ENCODE measurements at regions not wholly inside any gene's neighbourhood (a gene's known extent, or its start where the extent isn't known, plus 50 kb on each side); places are given as distances from the start of the nearest gene placed in this dataset.

- Histone ChIP-seq H3K4me3 (no peak overlapping the region), H3K27me3 (ENCODE audit: low read depth) (peaks cover 14% of the 10 kb centered on the region)
- in situ Hi-C loops (cut with MboI; ENCODE audit: low sequenced_read_pairs): loop anchor here (25.0 kb wide), 1 partner anchor 846 kb away; no protein-coding TSS in a partner anchor
Observed at GRCh38 chr3:71966185-71966584, 181.2 kb upstream of the PROK2 start.

GRCh38 chr3:71964170-71964569 lies 179.2 kb upstream of the PROK2 start:
- Histone ChIP-seq H3K27me3 (ENCODE audit: low read depth) (peaks cover 16% of the 10 kb centered on the region; the same call in 1 of the 2 replicates), H3K9me3 (no peaks in the 10 kb centered on the region), H3K36me3 (replicated peaks) (no peaks in the 10 kb centered on the region), H3K4me1 (no peaks in the 10 kb centered on the region), H3K4me3 (no peak overlapping the region)
- DNase-seq (ENCODE audit: low spot score in 2 of 2): no peak
- in situ Hi-C loops (cut with MboI; ENCODE audit: low sequenced_read_pairs): loop anchor here (25.0 kb wide), 1 partner anchor 848 kb away; no protein-coding TSS in a partner anchor

More at GRCh38 chr3:71966185-71966584, 181.2 kb upstream of the PROK2 start:
- no peaks in the 10 kb centered on the region for H3K36me3 ChIP-seq (replicated peaks)
- no peaks in the 10 kb centered on the region for H3K9me3 ChIP-seq
- no peaks in the 10 kb centered on the region for H3K4me1 ChIP-seq
- DNase-seq (ENCODE audit: low spot score in 2 of 2): no peak

- no peaks in the 10 kb centered on the region for H3K36me3 ChIP-seq (replicated peaks)
- H3K4me3 ChIP-seq: no peak overlapping the region
- no peaks in the 10 kb centered on the region for H3K4me1 ChIP-seq
- peaks cover 16% of the 10 kb centered on the region; the same call in 1 of the 2 replicates for H3K27me3 ChIP-seq (ENCODE audit: low read depth)
- H3K9me3 ChIP-seq: no peaks in the 10 kb centered on the region
- DNase-seq (ENCODE audit: low spot score in 2 of 2): no peak
- in situ Hi-C loops (cut with MboI; ENCODE audit: low sequenced_read_pairs): loop anchor here (25.0 kb wide), 1 partner anchor 850 kb away; no protein-coding TSS in a partner anchor
Observed at GRCh38 chr3:71962561-71963240, 177.8 kb upstream of the PROK2 start.

- in situ Hi-C loops (cut with MboI; ENCODE audit: low sequenced_read_pairs): loop anchor here (25.0 kb wide), 1 partner anchor 850 kb away; no protein-coding TSS in a partner anchor
- no peaks in the 10 kb centered on the region for H3K36me3 ChIP-seq (replicated peaks)
- H3K27me3 ChIP-seq (ENCODE audit: low read depth): peaks cover 16% of the 10 kb centered on the region; the same call in 1 of the 2 replicates
- no peaks in the 10 kb centered on the region for H3K4me1 ChIP-seq
- DNase-seq (ENCODE audit: low spot score in 2 of 2): no peak
- no peak overlapping the region for H3K4me3 ChIP-seq
- no peaks in the 10 kb centered on the region for H3K9me3 ChIP-seq
Observed at GRCh38 chr3:71961891-71962290, 176.9 kb upstream of the PROK2 start.

GRCh38 chr3:71961378-71961777 lies 176.4 kb upstream of the PROK2 start:
- no peak overlapping the region for H3K4me3 ChIP-seq
- DNase-seq (ENCODE audit: low spot score in 2 of 2): no peak
- H3K4me1 ChIP-seq: no peaks in the 10 kb centered on the region
- H3K27me3 ChIP-seq (ENCODE audit: low read depth): peaks cover 16% of the 10 kb centered on the region; the same call in 1 of the 2 replicates
- in situ Hi-C loops (cut with MboI; ENCODE audit: low sequenced_read_pairs): loop anchor here (25.0 kb wide), 1 partner anchor 851 kb away; no protein-coding TSS in a partner anchor
- H3K36me3 ChIP-seq (replicated peaks): no peaks in the 10 kb centered on the region
- no peaks in the 10 kb centered on the region for H3K9me3 ChIP-seq

- peaks cover 11% of the 10 kb centered on the region; the same call in 1 of the 2 replicates for H3K27me3 ChIP-seq (ENCODE audit: low read depth)
- H3K4me1 ChIP-seq: no peaks in the 10 kb centered on the region
- H3K4me3 ChIP-seq: no peak overlapping the region
- no peaks in the 10 kb centered on the region for H3K36me3 ChIP-seq (replicated peaks)
- in situ Hi-C loops (cut with MboI; ENCODE audit: low sequenced_read_pairs): loop anchor here (25.0 kb wide), 1 partner anchor 854 kb away; no protein-coding TSS in a partner anchor
- H3K9me3 ChIP-seq: no peaks in the 10 kb centered on the region
- DNase-seq (ENCODE audit: low spot score in 2 of 2): no peak
Observed at GRCh38 chr3:71958533-71958932, 173.6 kb upstream of the PROK2 start.

GRCh38 chr3:71956716-71957115 lies 171.8 kb upstream of the PROK2 start:
- H3K36me3 ChIP-seq (replicated peaks): no peaks in the 10 kb centered on the region
- H3K9me3 ChIP-seq: no peaks in the 10 kb centered on the region
- no peak for DNase-seq (ENCODE audit: low spot score in 2 of 2)
- no peak overlapping the region for H3K4me3 ChIP-seq
- H3K27me3 ChIP-seq (ENCODE audit: low read depth): peaks cover 6% of the 10 kb centered on the region; the same call in 1 of the 2 replicates
- no peaks in the 10 kb centered on the region for H3K4me1 ChIP-seq
- in situ Hi-C loops (cut with MboI; ENCODE audit: low sequenced_read_pairs): loop anchor here (25.0 kb wide), 1 partner anchor 856 kb away; no protein-coding TSS in a partner anchor

GRCh38 chr3:71956069-71956340 lies 171.1 kb upstream of the PROK2 start:
- Histone ChIP-seq H3K4me3 (no peak overlapping the region), H3K4me1 (no peaks in the 10 kb centered on the region), H3K9me3 (no peaks in the 10 kb centered on the region), H3K27me3 (ENCODE audit: low read depth) (0 out of 2 replicates have a peak, but pooled peaks cover 3% of the 10 kb centered on the region), H3K36me3 (replicated peaks) (no peaks in the 10 kb centered on the region)
- in situ Hi-C loops (cut with MboI; ENCODE audit: low sequenced_read_pairs): loop anchor here (25.0 kb wide), 1 partner anchor 856 kb away; no protein-coding TSS in a partner anchor
- DNase-seq (ENCODE audit: low spot score in 2 of 2): no peak

- no peaks in the 10 kb centered on the region for H3K36me3 ChIP-seq (replicated peaks)
- in situ Hi-C loops (cut with MboI; ENCODE audit: low sequenced_read_pairs): loop anchor here (25.0 kb wide), 1 partner anchor 857 kb away; no protein-coding TSS in a partner anchor
- no peaks in the 10 kb centered on the region for H3K27me3 ChIP-seq (ENCODE audit: low read depth)
- no peaks in the 10 kb centered on the region for H3K4me1 ChIP-seq
- peak; percentile 69 to 85 for DNase-seq (ENCODE audit: low spot score in 2 of 2)
- H3K9me3 ChIP-seq: no peaks in the 10 kb centered on the region
- H3K4me3 ChIP-seq: no peak overlapping the region
Observed at GRCh38 chr3:71955240-71956068, 170.5 kb upstream of the PROK2 start.

GRCh38 chr3:71951842-71952241 lies 166.9 kb upstream of the PROK2 start:
- Histone ChIP-seq H3K4me1 (no peaks in the 10 kb centered on the region), H3K4me3 (no peak overlapping the region), H3K9me3 (no peaks in the 10 kb centered on the region), H3K27me3 (ENCODE audit: low read depth) (peaks cover 21% of the 10 kb centered on the region), H3K36me3 (replicated peaks) (no peaks in the 10 kb centered on the region)
- in situ Hi-C loops (cut with MboI; ENCODE audit: low sequenced_read_pairs): loop anchor here (25.0 kb wide), 1 partner anchor 860 kb away; no protein-coding TSS in a partner anchor
- DNase-seq (ENCODE audit: low spot score in 2 of 2): no peak

- Histone ChIP-seq H3K9me3 (no peaks in the 10 kb centered on the region), H3K36me3 (replicated peaks) (no peaks in the 10 kb centered on the region), H3K4me3 (no peak overlapping the region), H3K4me1 (no peaks in the 10 kb centered on the region), H3K27me3 (ENCODE audit: low read depth) (peaks cover 21% of the 10 kb centered on the region)
- in situ Hi-C loops (cut with MboI; ENCODE audit: low sequenced_read_pairs): loop anchor here (25.0 kb wide), 1 partner anchor 861 kb away; no protein-coding TSS in a partner anchor
- no peak for DNase-seq (ENCODE audit: low spot score in 2 of 2)
Observed at GRCh38 chr3:71951361-71951760, 166.4 kb upstream of the PROK2 start.

- Histone ChIP-seq H3K36me3 (replicated peaks) (no peaks in the 10 kb centered on the region), H3K4me1 (no peaks in the 10 kb centered on the region), H3K4me3 (no peak overlapping the region), H3K27me3 (ENCODE audit: low read depth) (peaks cover 28% of the 10 kb centered on the region), H3K9me3 (no peaks in the 10 kb centered on the region)
- in situ Hi-C loops (cut with MboI; ENCODE audit: low sequenced_read_pairs): no loop called here
- DNase-seq (ENCODE audit: low spot score in 2 of 2): no peak
Observed at GRCh38 chr3:71949442-71949841, 164.5 kb upstream of the PROK2 start.

- H3K27me3 ChIP-seq (ENCODE audit: low read depth): peaks cover 30% of the 10 kb centered on the region
- H3K4me3 ChIP-seq: no peak overlapping the region
- H3K4me1 ChIP-seq: no peaks in the 10 kb centered on the region
- no peaks in the 10 kb centered on the region for H3K9me3 ChIP-seq
- no peak for DNase-seq (ENCODE audit: low spot score in 2 of 2)
- in situ Hi-C loops (cut with MboI; ENCODE audit: low sequenced_read_pairs): no loop called here
- no peaks in the 10 kb centered on the region for H3K36me3 ChIP-seq (replicated peaks)
Observed at GRCh38 chr3:71944482-71945065, 159.6 kb upstream of the PROK2 start.
